ENCODE measurements at regions not wholly inside any gene's neighbourhood (a gene's known extent, or its start where the extent isn't known, plus 50 kb on each side); places are given as distances from the start of the nearest gene placed in this dataset.

DNA sequence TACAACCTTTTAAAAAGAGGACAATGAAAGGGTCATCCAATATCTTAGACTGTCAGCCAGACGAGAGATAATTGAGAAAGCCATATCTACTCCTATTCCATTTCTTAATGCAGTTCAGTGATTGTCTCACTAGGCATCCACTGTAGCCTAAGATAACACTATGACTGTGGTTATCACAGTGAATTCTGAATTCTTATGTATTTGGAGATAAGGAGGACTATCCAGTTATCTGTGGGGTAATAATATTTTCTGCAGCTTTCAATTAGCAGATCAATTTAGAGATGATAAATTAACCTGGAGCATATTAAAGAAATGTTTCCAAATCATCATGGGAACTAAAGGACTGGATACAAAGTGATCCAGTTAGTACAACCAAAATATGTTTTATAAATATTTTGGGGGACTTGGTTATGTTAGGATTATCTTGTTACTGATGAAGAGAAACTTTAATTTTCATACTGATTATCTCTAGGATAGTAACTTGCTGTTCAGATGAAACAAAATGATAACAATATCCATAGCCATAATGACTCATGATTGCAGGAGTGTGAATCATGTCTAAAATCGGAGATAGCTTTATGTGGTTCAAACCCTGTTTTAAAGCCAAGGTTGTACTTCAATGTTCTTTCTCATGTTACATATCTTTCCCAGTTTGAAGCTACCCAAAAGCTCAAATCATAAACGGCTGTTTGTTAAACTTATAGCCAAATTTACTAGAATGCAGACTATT is 1152.0 kb downstream of the HACE1 start:
- Histone ChIP-seq H3K4me2 (no peak overlapping the region), H3K9me2 (no peaks in the 10 kb centered on the region), H3K4me3 (ENCODE audit: low read depth in 2 of 2, low read length in 1 of 2) (no peak overlapping the region), H3K9ac (no peak overlapping the region), H3K36me3 (replicated peaks in 1 of 2; ENCODE audit: control insufficient read depth in 1 of 2, insufficient read depth in 2 of 2, low read length in 1 of 2) (no peaks in the 10 kb centered on the region), H3K9me3 (no peaks in the 10 kb centered on the region), H3K27ac (ENCODE audit: low read depth in 2 of 2, low read length in 1 of 2) (no peak overlapping the region), H3K27me3 (ENCODE audit: insufficient read depth) (no peaks in the 10 kb centered on the region), H3F3A (replicated peaks; ENCODE audit: insufficient read depth) (no peaks in the 10 kb centered on the region), H2AFZ (ENCODE audit: low read depth) (no peak overlapping the region), H3K4me1 (ENCODE audit: control insufficient read depth in 1 of 2, insufficient read depth in 2 of 2, low read depth in 1 of 2, low read length in 1 of 2) (no peaks in the 10 kb centered on the region), H3K79me2 (ENCODE audit: insufficient read depth) (no peaks in the 10 kb centered on the region), H4K20me1 (ENCODE audit: insufficient read depth) (no peaks in the 10 kb centered on the region)
- 22% methylated on average over 3 of the region's 3 CpGs for whole genome bisulfite sequencing (ENCODE audit: low lambda C conversion rate)
- POLR2A ChIA-PET = no interaction called here
- CTCF ChIA-PET = no interaction called here
- DNase-seq = no peak
- TF ChIP-seq, protein P1, sequence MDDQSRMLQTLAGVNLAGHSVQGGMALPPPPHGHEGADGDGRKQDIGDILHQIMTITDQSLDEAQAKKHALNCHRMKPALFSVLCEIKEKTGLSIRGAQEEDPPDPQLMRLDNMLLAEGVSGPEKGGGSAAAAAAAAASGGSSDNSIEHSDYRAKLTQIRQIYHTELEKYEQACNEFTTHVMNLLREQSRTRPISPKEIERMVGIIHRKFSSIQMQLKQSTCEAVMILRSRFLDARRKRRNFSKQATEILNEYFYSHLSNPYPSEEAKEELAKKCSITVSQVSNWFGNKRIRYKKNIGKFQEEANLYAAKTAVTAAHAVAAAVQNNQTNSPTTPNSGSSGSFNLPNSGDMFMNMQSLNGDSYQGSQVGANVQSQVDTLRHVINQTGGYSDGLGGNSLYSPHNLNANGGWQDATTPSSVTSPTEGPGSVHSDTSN (IDR thresholded peaks at IDR 0.05) = no peak
- TF ChIP-seq EP300 (IDR thresholded peaks at IDR 0.05; ENCODE audit: borderline replicate concordance in 1 of 2, low read depth in 1 of 2, low read length in 1 of 2) = no peak
- TF ChIP-seq, protein P2, sequence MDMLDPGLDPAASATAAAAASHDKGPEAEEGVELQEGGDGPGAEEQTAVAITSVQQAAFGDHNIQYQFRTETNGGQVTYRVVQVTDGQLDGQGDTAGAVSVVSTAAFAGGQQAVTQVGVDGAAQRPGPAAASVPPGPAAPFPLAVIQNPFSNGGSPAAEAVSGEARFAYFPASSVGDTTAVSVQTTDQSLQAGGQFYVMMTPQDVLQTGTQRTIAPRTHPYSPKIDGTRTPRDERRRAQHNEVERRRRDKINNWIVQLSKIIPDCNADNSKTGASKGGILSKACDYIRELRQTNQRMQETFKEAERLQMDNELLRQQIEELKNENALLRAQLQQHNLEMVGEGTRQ (IDR thresholded peaks at IDR 0.05; ENCODE audit: borderline replicate concordance, low read depth, low read length) = no peak
- TF ChIP-seq TEAD4 (IDR thresholded peaks at IDR 0.05; ENCODE audit: borderline replicate concordance, insufficient read depth) = no peak
- TF ChIP-seq, protein P3, sequence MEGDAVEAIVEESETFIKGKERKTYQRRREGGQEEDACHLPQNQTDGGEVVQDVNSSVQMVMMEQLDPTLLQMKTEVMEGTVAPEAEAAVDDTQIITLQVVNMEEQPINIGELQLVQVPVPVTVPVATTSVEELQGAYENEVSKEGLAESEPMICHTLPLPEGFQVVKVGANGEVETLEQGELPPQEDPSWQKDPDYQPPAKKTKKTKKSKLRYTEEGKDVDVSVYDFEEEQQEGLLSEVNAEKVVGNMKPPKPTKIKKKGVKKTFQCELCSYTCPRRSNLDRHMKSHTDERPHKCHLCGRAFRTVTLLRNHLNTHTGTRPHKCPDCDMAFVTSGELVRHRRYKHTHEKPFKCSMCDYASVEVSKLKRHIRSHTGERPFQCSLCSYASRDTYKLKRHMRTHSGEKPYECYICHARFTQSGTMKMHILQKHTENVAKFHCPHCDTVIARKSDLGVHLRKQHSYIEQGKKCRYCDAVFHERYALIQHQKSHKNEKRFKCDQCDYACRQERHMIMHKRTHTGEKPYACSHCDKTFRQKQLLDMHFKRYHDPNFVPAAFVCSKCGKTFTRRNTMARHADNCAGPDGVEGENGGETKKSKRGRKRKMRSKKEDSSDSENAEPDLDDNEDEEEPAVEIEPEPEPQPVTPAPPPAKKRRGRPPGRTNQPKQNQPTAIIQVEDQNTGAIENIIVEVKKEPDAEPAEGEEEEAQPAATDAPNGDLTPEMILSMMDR (IDR thresholded peaks at IDR 0.05) = no peak
- TF ChIP-seq, protein P4, sequence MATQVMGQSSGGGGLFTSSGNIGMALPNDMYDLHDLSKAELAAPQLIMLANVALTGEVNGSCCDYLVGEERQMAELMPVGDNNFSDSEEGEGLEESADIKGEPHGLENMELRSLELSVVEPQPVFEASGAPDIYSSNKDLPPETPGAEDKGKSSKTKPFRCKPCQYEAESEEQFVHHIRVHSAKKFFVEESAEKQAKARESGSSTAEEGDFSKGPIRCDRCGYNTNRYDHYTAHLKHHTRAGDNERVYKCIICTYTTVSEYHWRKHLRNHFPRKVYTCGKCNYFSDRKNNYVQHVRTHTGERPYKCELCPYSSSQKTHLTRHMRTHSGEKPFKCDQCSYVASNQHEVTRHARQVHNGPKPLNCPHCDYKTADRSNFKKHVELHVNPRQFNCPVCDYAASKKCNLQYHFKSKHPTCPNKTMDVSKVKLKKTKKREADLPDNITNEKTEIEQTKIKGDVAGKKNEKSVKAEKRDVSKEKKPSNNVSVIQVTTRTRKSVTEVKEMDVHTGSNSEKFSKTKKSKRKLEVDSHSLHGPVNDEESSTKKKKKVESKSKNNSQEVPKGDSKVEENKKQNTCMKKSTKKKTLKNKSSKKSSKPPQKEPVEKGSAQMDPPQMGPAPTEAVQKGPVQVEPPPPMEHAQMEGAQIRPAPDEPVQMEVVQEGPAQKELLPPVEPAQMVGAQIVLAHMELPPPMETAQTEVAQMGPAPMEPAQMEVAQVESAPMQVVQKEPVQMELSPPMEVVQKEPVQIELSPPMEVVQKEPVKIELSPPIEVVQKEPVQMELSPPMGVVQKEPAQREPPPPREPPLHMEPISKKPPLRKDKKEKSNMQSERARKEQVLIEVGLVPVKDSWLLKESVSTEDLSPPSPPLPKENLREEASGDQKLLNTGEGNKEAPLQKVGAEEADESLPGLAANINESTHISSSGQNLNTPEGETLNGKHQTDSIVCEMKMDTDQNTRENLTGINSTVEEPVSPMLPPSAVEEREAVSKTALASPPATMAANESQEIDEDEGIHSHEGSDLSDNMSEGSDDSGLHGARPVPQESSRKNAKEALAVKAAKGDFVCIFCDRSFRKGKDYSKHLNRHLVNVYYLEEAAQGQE (IDR thresholded peaks at IDR 0.05; ENCODE audit: low read depth, low read length) = no peak

DNA sequence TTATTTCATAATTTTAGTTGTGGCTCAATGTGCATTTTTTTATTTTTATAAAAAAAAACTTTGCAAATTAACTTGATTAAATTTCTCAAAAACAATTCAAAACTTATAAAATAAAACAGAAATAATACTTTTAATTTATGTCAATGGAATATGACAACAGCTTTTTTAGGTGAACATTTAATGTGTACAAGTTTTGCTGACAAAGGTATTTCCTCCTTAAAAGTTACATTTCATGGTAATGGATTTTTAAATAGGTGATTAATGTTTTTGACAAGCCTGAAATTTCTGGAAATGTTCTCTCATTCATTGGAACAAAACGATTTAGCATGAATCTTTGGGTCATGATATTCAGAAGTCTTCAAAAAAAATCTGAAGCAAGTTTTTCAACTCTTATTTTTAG is 1160.0 kb downstream of the HACE1 start:
- Histone ChIP-seq H2AFZ (ENCODE audit: low read depth) (no peak overlapping the region), H3K79me2 (ENCODE audit: insufficient read depth) (no peaks in the 10 kb centered on the region), H3F3A (replicated peaks; ENCODE audit: insufficient read depth) (no peaks in the 10 kb centered on the region), H3K27ac (ENCODE audit: low read depth in 2 of 2, low read length in 1 of 2) (no peak overlapping the region), H3K4me1 (ENCODE audit: control insufficient read depth in 1 of 2, insufficient read depth in 2 of 2, low read depth in 1 of 2, low read length in 1 of 2) (no peaks in the 10 kb centered on the region), H3K27me3 (ENCODE audit: insufficient read depth) (no peaks in the 10 kb centered on the region), H3K36me3 (replicated peaks in 1 of 2; ENCODE audit: control insufficient read depth in 1 of 2, insufficient read depth in 2 of 2, low read length in 1 of 2) (no peaks in the 10 kb centered on the region), H3K4me3 (ENCODE audit: low read depth in 2 of 2, low read length in 1 of 2) (no peak overlapping the region), H3K4me2 (no peak overlapping the region), H4K20me1 (ENCODE audit: insufficient read depth) (no peaks in the 10 kb centered on the region), H3K9me3 (no peaks in the 10 kb centered on the region), H3K9me2 (no peaks in the 10 kb centered on the region), H3K9ac (no peak overlapping the region)
- DNase-seq = no peak
- 0% methylated on average over 1 of the region's 1 CpG for WGBS (ENCODE audit: low lambda C conversion rate)
- ChIA-PET POLR2A (no interaction called here), CTCF (no interaction called here)
- TF ChIP-seq POLR2AphosphoS5 (IDR thresholded peaks at IDR 0.05; ENCODE audit: low read depth, low read length) (no peak), TCF12 (IDR thresholded peaks at IDR 0.05) (no peak), RXRA (IDR thresholded peaks at IDR 0.05; ENCODE audit: borderline replicate concordance, low read depth) (no peak), NRF1 (IDR thresholded peaks at IDR 0.05; ENCODE audit: low read depth, low read length) (no peak), TAF1 (IDR thresholded peaks at IDR 0.05; ENCODE audit: borderline replicate concordance, low read depth, low read length) (no peak), MXI1 (IDR thresholded peaks at IDR 0.05; ENCODE audit: low read depth, low read length) (no peak), GATA2 (CRISPR knock-in tag; IDR thresholded peaks at IDR 0.05) (no peak), CHD2 (IDR thresholded peaks at IDR 0.05; ENCODE audit: low read length, partially characterized antibody) (no peak), GABPA (IDR thresholded peaks at IDR 0.05; ENCODE audit: low read depth) (no peak), ELF1 (IDR thresholded peaks at IDR 0.05) (no peak), EZH2phosphoT487 (IDR thresholded peaks at IDR 0.05; ENCODE audit: borderline replicate concordance, low read depth) (no peak), JUND (IDR thresholded peaks at IDR 0.05) (no peak)
- TF ChIP-seq, protein P5, sequence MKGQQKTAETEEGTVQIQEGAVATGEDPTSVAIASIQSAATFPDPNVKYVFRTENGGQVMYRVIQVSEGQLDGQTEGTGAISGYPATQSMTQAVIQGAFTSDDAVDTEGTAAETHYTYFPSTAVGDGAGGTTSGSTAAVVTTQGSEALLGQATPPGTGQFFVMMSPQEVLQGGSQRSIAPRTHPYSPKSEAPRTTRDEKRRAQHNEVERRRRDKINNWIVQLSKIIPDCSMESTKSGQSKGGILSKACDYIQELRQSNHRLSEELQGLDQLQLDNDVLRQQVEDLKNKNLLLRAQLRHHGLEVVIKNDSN (IDR thresholded peaks at IDR 0.05; ENCODE audit: borderline replicate concordance, low read depth) = no peak
- TF ChIP-seq, protein P2 (IDR thresholded peaks at IDR 0.05; ENCODE audit: borderline replicate concordance, low read depth, low read length) = no peak
